HEK293 (cell line): ENCODE measurements at regions not wholly inside any gene's neighbourhood (a gene's known extent, or its start where the extent isn't known, plus 50 kb on each side); places are given as distances from the start of the nearest gene placed in this dataset.

Experiments used
- CTCF ChIA-PET: fragments of 350-600 bp; formaldehyde crosslinking; extraction: SDS; loops from one replicate; lab custom pipeline; 2021; ENCODE audit warnings: antibody characterized with exemption; lab: Yijun Ruan, JAX
- POLR2A ChIA-PET: fragments of 300-600 bp; formaldehyde crosslinking; extraction: SDS; loops from one replicate; lab custom pipeline; 2020; ENCODE audit warnings: antibody characterized with exemption, inconsistent platforms; lab: Yijun Ruan, JAX
- H3K27ac ChIP-seq: fragments of 200-500 bp; sonication (Bioruptor generic); 2 replicates; pipeline ENCODE4 v1.5.1; 2014; ENCODE audit warnings: low read depth, low read length, control low read depth, inconsistent platforms; ENCODE audit errors: extremely low read depth
- H3K36me3 ChIP-seq, 2 experiments: fragments of 200-500 bp in 1 of 2; sonication (Bioruptor generic) in 1 of 2; 1 replicate in 1 of 2; 2 replicates in 1 of 2; pipeline ENCODE4 v1.5.1; 2014 to 2017; ENCODE audit warnings: inconsistent platforms in 2 of 2, low read length in 2 of 2; ENCODE audit not compliant: control insufficient read depth in 2 of 2, insufficient read depth in 1 of 2
- H3K4me1 ChIP-seq: fragments of 200-500 bp; sonication (Bioruptor generic); 2 replicates; pipeline ENCODE4 v1.5.1; 2014; ENCODE audit warnings: mild to moderate bottlenecking, low read length, inconsistent platforms; ENCODE audit not compliant: control insufficient read depth, insufficient read depth
- H3K4me3 ChIP-seq: 2 replicates; pipeline ENCODE4 v1.5.1; 2011; ENCODE audit warnings: low read depth, mild to moderate bottlenecking, control low read depth, low read length, moderate library complexity
- H3K9me3 ChIP-seq: fragments of 200-500 bp; sonication (Bioruptor generic); 2 replicates; pipeline ENCODE4 v1.5.1; 2014; ENCODE audit warnings: low read depth, low read length, inconsistent platforms; ENCODE audit not compliant: control insufficient read depth, insufficient read depth
- GLI2 ChIP-seq: fragments of 450-650 bp; formaldehyde crosslinking; IDR thresholded peaks from 2 replicates; pipeline ENCODE4; 2017; ENCODE audit warnings: missing biosample characterization, missing genetic modification characterization, low read depth, borderline replicate concordance
- SALL2 ChIP-seq: fragments of 450-650 bp; formaldehyde crosslinking; IDR thresholded peaks from 2 replicates; pipeline ENCODE4 v1.5.0; 2017; ENCODE audit warnings: missing biosample characterization, mild to moderate bottlenecking, missing genetic modification characterization, borderline replicate concordance
- SCRT2 ChIP-seq: fragments of 450-650 bp; formaldehyde crosslinking; IDR thresholded peaks from 2 replicates; pipeline ENCODE4 v1.5.1; 2016; ENCODE audit warnings: missing biosample characterization, missing genetic modification characterization
- SP3 ChIP-seq: fragments of 450-650 bp; formaldehyde crosslinking; IDR thresholded peaks from 2 replicates; pipeline ENCODE4 v1.5.1; 2016; ENCODE audit warnings: missing biosample characterization, missing genetic modification characterization
- SP7 ChIP-seq: fragments of 450-650 bp; formaldehyde crosslinking; IDR thresholded peaks from 2 replicates; pipeline ENCODE4 v1.5.1; 2016; ENCODE audit warnings: missing biosample characterization, missing genetic modification characterization
- ZIC2 ChIP-seq: fragments of 450-650 bp; formaldehyde crosslinking; IDR thresholded peaks from 2 replicates; pipeline ENCODE4 v1.5.1; 2016; ENCODE audit warnings: missing biosample characterization, missing genetic modification characterization
- ZNF114 ChIP-seq: fragments of 450-650 bp; formaldehyde crosslinking; IDR thresholded peaks from 2 replicates; pipeline ENCODE4 v1.5.0; 2017; ENCODE audit warnings: missing biosample characterization, missing genetic modification characterization
- ZNF324 ChIP-seq: fragments of 450-650 bp; formaldehyde crosslinking; IDR thresholded peaks from 2 replicates; pipeline ENCODE4 v1.5.1; 2016; ENCODE audit warnings: missing biosample characterization, missing genetic modification characterization
- ZNF548 ChIP-seq: fragments of 450-650 bp; formaldehyde crosslinking; IDR thresholded peaks from 2 replicates; pipeline ENCODE4 v1.5.1; 2016; ENCODE audit warnings: missing biosample characterization, missing genetic modification characterization
- ZNF626 ChIP-seq: fragments of 450-650 bp; sonication (Bioruptor Pico); formaldehyde crosslinking; IDR thresholded peaks from 2 replicates; pipeline ENCODE4 v1.5.1; 2018; ENCODE audit warnings: missing biosample characterization, missing genetic modification characterization, inconsistent platforms
- ZNF660 ChIP-seq: fragments of 450-650 bp; IDR thresholded peaks from 2 replicates; pipeline ENCODE4 v1.5.1; 2018; ENCODE audit warnings: missing biosample characterization, mild to moderate bottlenecking, missing genetic modification characterization
- TF ChIP-seq, protein P1 (sequence below): fragments of 450-650 bp; formaldehyde crosslinking; IDR thresholded peaks from 2 replicates; pipeline ENCODE4 v1.5.1; 2016; ENCODE audit warnings: missing biosample characterization, missing genetic modification characterization
- TF ChIP-seq, protein P2 (sequence below): fragments of 450-650 bp; formaldehyde crosslinking; IDR thresholded peaks from 2 replicates; pipeline ENCODE4 v1.5.1; 2016; ENCODE audit warnings: missing biosample characterization, missing genetic modification characterization
- TF ChIP-seq, protein P3 (sequence below): fragments of 450-650 bp; formaldehyde crosslinking; conservative IDR thresholded peaks from 2 replicates; pipeline ENCODE4 v1.5.1; 2016; ENCODE audit warnings: low read depth, missing biosample characterization, missing genetic modification characterization
- TF ChIP-seq, protein P4 (sequence below): fragments of 450-650 bp; formaldehyde crosslinking; IDR thresholded peaks from 2 replicates; pipeline ENCODE4 v1.5.1; 2017; ENCODE audit warnings: missing biosample characterization, missing genetic modification characterization
- TF ChIP-seq, protein P5 (sequence below): fragments of 450-650 bp; formaldehyde crosslinking; IDR thresholded peaks from 2 replicates; pipeline ENCODE4 v1.5.1; 2016; ENCODE audit warnings: missing biosample characterization, missing genetic modification characterization
- TF ChIP-seq, protein P6 (sequence below): fragments of 450-650 bp; formaldehyde crosslinking; IDR thresholded peaks from 2 replicates; pipeline ENCODE4 v1.5.1; 2016; ENCODE audit warnings: missing biosample characterization, missing genetic modification characterization, low read depth
- TF ChIP-seq, protein P7 (sequence below): fragments of 450-650 bp; formaldehyde crosslinking; IDR thresholded peaks from 2 replicates; pipeline ENCODE4 v1.5.1; 2017; ENCODE audit warnings: missing biosample characterization, missing genetic modification characterization
- TF ChIP-seq, protein P8 (sequence below): fragments of 450-650 bp; formaldehyde crosslinking; optimal IDR thresholded peaks from 2 replicates; pipeline ENCODE3; 2016; ENCODE audit warnings: missing biosample characterization, mild to moderate bottlenecking, missing genetic modification characterization
- TF ChIP-seq, protein P9 (sequence below): fragments of 450-650 bp; formaldehyde crosslinking; IDR thresholded peaks from 2 replicates; pipeline ENCODE4 v1.5.1; 2017; ENCODE audit warnings: missing biosample characterization, missing genetic modification characterization

DNA sequence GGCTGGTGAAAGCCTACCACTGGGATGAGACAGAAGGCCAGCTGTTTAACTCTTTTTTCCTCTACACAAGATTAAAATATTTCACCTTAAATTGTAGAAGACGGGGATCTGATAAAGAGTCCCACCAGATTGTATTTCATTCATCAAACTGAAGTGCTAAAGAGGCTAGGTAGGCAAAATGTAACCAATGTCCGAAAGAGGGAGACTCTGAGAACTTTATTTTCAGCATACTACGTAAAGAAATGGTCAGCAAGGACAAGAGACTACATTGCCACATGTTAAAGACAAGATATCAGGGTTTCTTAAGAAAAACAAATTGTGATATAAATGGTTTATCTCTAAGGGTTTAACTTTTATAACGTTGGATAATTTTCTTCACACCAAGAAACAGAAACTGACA lies 71.6 kb upstream of the INPP4B start:
- POLR2A ChIA-PET = no interaction called here
- no peak overlapping the region for H3K4me3 ChIP-seq
- no peaks in the 10 kb centered on the region for H3K4me1 ChIP-seq
- no peak for TF ChIP-seq ZIC2 (tag by site-specific recombination)
- TF ChIP-seq SP7 = no peak
- no peak for TF ChIP-seq SP3 (tag by site-specific recombination)
- TF ChIP-seq ZNF548 = no peak
- TF ChIP-seq, protein P1, sequence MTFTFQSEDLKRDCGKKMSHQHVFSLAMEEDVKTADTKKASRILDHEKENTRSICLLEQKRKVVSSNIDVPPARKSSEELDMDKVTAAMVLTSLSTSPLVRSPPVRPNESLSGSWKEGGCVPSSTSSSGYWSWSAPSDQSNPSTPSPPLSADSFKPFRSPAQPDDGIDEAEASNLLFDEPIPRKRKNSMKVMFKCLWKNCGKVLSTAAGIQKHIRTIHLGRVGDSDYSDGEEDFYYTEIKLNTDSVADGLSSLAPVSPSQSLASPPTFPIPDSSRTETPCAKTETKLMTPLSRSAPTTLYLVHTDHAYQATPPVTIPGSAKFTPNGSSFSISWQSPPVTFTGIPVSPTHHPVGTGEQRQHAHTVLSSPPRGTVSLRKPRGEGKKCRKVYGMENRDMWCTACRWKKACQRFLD (tag by site-specific recombination) = no peak
- TF ChIP-seq, protein P2, sequence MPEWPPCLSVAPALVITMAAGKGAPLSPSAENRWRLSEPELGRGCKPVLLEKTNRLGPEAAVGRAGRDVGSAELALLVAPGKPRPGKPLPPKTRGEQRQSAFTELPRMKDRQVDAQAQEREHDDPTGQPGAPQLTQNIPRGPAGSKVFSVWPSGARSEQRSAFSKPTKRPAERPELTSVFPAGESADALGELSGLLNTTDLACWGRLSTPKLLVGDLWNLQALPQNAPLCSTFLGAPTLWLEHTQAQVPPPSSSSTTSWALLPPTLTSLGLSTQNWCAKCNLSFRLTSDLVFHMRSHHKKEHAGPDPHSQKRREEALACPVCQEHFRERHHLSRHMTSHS (tag by site-specific recombination) = no peak
- TF ChIP-seq, protein P3, sequence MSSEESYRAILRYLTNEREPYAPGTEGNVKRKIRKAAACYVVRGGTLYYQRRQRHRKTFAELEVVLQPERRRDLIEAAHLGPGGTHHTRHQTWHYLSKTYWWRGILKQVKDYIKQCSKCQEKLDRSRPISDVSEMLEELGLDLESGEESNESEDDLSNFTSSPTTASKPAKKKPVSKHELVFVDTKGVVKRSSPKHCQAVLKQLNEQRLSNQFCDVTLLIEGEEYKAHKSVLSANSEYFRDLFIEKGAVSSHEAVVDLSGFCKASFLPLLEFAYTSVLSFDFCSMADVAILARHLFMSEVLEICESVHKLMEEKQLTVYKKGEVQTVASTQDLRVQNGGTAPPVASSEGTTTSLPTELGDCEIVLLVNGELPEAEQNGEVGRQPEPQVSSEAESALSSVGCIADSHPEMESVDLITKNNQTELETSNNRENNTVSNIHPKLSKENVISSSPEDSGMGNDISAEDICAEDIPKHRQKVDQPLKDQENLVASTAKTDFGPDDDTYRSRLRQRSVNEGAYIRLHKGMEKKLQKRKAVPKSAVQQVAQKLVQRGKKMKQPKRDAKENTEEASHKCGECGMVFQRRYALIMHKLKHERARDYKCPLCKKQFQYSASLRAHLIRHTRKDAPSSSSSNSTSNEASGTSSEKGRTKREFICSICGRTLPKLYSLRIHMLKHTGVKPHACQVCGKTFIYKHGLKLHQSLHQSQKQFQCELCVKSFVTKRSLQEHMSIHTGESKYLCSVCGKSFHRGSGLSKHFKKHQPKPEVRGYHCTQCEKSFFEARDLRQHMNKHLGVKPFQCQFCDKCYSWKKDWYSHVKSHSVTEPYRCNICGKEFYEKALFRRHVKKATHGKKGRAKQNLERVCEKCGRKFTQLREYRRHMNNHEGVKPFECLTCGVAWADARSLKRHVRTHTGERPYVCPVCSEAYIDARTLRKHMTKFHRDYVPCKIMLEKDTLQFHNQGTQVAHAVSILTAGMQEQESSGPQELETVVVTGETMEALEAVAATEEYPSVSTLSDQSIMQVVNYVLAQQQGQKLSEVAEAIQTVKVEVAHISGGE (tag by site-specific recombination) = no peak
- TF ChIP-seq, protein P4, sequence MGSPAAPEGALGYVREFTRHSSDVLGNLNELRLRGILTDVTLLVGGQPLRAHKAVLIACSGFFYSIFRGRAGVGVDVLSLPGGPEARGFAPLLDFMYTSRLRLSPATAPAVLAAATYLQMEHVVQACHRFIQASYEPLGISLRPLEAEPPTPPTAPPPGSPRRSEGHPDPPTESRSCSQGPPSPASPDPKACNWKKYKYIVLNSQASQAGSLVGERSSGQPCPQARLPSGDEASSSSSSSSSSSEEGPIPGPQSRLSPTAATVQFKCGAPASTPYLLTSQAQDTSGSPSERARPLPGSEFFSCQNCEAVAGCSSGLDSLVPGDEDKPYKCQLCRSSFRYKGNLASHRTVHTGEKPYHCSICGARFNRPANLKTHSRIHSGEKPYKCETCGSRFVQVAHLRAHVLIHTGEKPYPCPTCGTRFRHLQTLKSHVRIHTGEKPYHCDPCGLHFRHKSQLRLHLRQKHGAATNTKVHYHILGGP (tag by site-specific recombination) = no peak
- no peak for TF ChIP-seq SALL2 (tag by site-specific recombination)
- TF ChIP-seq ZNF626 = no peak
- TF ChIP-seq, protein P5, sequence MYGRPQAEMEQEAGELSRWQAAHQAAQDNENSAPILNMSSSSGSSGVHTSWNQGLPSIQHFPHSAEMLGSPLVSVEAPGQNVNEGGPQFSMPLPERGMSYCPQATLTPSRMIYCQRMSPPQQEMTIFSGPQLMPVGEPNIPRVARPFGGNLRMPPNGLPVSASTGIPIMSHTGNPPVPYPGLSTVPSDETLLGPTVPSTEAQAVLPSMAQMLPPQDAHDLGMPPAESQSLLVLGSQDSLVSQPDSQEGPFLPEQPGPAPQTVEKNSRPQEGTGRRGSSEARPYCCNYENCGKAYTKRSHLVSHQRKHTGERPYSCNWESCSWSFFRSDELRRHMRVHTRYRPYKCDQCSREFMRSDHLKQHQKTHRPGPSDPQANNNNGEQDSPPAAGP (tag by site-specific recombination) = no peak
- no peak for TF ChIP-seq ZNF114 (tag by site-specific recombination)
- CTCF ChIA-PET = no interaction called here
- no peaks in the 10 kb centered on the region for H3K36me3 ChIP-seq
- H3K9me3 ChIP-seq = no peaks in the 10 kb centered on the region
- no peak overlapping the region for H3K27ac ChIP-seq

DNA sequence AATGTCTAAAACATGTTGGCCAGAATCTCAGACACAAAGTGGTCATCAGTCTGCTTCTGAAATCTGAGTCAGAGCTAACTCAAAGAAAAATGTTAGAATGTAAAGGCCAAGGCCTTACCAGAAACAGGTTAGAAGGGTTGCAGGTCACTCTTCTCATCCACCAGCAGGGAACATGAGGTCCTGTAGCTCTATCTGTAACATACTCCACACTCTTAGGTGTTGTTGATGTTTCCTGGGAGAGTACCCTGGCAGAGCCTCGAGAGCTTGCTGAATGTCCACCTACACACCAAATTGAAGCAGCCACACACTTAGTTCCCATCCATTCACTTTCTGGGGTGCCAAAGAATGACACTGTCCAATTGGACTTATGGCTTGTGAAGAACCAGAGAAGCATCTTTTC lies 76.6 kb upstream of the INPP4B start:
- Histone ChIP-seq H3K27ac (no peak overlapping the region), H3K9me3 (no peaks in the 10 kb centered on the region), H3K36me3 (no peaks in the 10 kb centered on the region), H3K4me1 (no peaks in the 10 kb centered on the region), H3K4me3 (no peak overlapping the region)
- ChIA-PET CTCF (no interaction called here), POLR2A (no interaction called here)
- TF ChIP-seq, protein P6, sequence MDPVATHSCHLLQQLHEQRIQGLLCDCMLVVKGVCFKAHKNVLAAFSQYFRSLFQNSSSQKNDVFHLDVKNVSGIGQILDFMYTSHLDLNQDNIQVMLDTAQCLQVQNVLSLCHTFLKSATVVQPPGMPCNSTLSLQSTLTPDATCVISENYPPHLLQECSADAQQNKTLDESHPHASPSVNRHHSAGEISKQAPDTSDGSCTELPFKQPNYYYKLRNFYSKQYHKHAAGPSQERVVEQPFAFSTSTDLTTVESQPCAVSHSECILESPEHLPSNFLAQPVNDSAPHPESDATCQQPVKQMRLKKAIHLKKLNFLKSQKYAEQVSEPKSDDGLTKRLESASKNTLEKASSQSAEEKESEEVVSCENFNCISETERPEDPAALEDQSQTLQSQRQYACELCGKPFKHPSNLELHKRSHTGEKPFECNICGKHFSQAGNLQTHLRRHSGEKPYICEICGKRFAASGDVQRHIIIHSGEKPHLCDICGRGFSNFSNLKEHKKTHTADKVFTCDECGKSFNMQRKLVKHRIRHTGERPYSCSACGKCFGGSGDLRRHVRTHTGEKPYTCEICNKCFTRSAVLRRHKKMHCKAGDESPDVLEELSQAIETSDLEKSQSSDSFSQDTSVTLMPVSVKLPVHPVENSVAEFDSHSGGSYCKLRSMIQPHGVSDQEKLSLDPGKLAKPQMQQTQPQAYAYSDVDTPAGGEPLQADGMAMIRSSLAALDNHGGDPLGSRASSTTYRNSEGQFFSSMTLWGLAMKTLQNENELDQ = no peak
- TF ChIP-seq, protein P7, sequence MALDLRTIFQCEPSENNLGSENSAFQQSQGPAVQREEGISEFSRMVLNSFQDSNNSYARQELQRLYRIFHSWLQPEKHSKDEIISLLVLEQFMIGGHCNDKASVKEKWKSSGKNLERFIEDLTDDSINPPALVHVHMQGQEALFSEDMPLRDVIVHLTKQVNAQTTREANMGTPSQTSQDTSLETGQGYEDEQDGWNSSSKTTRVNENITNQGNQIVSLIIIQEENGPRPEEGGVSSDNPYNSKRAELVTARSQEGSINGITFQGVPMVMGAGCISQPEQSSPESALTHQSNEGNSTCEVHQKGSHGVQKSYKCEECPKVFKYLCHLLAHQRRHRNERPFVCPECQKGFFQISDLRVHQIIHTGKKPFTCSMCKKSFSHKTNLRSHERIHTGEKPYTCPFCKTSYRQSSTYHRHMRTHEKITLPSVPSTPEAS (tag by site-specific recombination) = no peak
- TF ChIP-seq ZNF660 (tag by site-specific recombination) = no peak
- TF ChIP-seq, protein P8, sequence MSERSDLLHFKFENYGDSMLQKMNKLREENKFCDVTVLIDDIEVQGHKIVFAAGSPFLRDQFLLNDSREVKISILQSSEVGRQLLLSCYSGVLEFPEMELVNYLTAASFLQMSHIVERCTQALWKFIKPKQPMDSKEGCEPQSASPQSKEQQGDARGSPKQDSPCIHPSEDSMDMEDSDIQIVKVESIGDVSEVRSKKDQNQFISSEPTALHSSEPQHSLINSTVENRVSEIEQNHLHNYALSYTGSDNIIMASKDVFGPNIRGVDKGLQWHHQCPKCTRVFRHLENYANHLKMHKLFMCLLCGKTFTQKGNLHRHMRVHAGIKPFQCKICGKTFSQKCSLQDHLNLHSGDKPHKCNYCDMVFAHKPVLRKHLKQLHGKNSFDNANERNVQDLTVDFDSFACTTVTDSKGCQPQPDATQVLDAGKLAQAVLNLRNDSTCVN (tag by site-specific recombination) = no peak
- TF ChIP-seq SCRT2 (tag by site-specific recombination) = no peak
- TF ChIP-seq, protein P9, sequence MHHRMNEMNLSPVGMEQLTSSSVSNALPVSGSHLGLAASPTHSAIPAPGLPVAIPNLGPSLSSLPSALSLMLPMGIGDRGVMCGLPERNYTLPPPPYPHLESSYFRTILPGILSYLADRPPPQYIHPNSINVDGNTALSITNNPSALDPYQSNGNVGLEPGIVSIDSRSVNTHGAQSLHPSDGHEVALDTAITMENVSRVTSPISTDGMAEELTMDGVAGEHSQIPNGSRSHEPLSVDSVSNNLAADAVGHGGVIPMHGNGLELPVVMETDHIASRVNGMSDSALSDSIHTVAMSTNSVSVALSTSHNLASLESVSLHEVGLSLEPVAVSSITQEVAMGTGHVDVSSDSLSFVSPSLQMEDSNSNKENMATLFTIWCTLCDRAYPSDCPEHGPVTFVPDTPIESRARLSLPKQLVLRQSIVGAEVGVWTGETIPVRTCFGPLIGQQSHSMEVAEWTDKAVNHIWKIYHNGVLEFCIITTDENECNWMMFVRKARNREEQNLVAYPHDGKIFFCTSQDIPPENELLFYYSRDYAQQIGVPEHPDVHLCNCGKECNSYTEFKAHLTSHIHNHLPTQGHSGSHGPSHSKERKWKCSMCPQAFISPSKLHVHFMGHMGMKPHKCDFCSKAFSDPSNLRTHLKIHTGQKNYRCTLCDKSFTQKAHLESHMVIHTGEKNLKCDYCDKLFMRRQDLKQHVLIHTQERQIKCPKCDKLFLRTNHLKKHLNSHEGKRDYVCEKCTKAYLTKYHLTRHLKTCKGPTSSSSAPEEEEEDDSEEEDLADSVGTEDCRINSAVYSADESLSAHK = no peak
- no peak for TF ChIP-seq GLI2 (tag by site-specific recombination)
- no peak for TF ChIP-seq ZNF324 (tag by site-specific recombination)
- TF ChIP-seq SALL2 (tag by site-specific recombination) = no peak
